Retina (tissue), 1 donor: ENCODE measurements at regions not wholly inside any gene's neighbourhood (a gene's known extent, or its start where the extent isn't known, plus 50 kb on each side); places are given as distances from the start of the nearest gene placed in this dataset.
A peak's percentile ranks its signal among the peaks of the same experiment; 100 is the strongest.

Source experiments
- DNase-seq: peaks from one replicate; pipeline ENCODE4 v3.0.0-alpha.2; 2016

GRCh38 chr13:50326271-50326670 lies 311.0 kb downstream of the KCNRG start:
- no peak for DNase-seq

GRCh38 chr13:50326811-50327210 lies 311.6 kb downstream of the KCNRG start:
- DNase-seq = no peak

- no peak for DNase-seq
Measured at GRCh38 chr13:50334115-50334778, 319.0 kb downstream of the KCNRG start.

GRCh38 chr13:50334944-50335343 lies 319.7 kb downstream of the KCNRG start:
- DNase-seq = no peak

GRCh38 chr13:50339271-50339670 lies 324.0 kb downstream of the KCNRG start:
- no peak for DNase-seq

- peak; percentile 15 for DNase-seq
Measured at GRCh38 chr13:50340146-50340545, 324.9 kb downstream of the KCNRG start.

- DNase-seq = peak; percentile 37
Measured at GRCh38 chr13:50340551-50341287, 325.5 kb downstream of the KCNRG start.

- no peak for DNase-seq
Measured at GRCh38 chr13:50341526-50341925, 326.3 kb downstream of the KCNRG start.

GRCh38 chr13:50344717-50345116 lies 329.5 kb downstream of the KCNRG start:
- no peak for DNase-seq

- no peak for DNase-seq
Measured at GRCh38 chr13:50345804-50346203, 330.6 kb downstream of the KCNRG start.

- DNase-seq = no peak
Measured at GRCh38 chr13:50348371-50348770, 333.1 kb downstream of the KCNRG start.

GRCh38 chr13:50352720-50353480 lies 337.7 kb downstream of the KCNRG start:
- no peak for DNase-seq

- no peak for DNase-seq
Measured at GRCh38 chr13:50353651-50354415, 338.6 kb downstream of the KCNRG start.

GRCh38 chr13:50355797-50356196 lies 340.6 kb downstream of the KCNRG start:
- no peak for DNase-seq

- no peak for DNase-seq
Measured at GRCh38 chr13:50357136-50357535, 341.9 kb downstream of the KCNRG start.

- DNase-seq = no peak
Measured at GRCh38 chr13:50357586-50358118, 342.4 kb downstream of the KCNRG start.

- no peak for DNase-seq
Measured at GRCh38 chr13:50358231-50359040, 343.2 kb downstream of the KCNRG start.

GRCh38 chr13:50359041-50359367 lies 343.8 kb downstream of the KCNRG start:
- DNase-seq = no peak

- DNase-seq = no peak
Measured at GRCh38 chr13:50359779-50360178, 344.5 kb downstream of the KCNRG start.

- no peak for DNase-seq
Measured at GRCh38 chr13:50360637-50361036, 345.4 kb downstream of the KCNRG start.

GRCh38 chr13:50361282-50361681 lies 346.0 kb downstream of the KCNRG start:
- DNase-seq = no peak
